Astrocyte of the cerebellum (primary cell): ENCODE measurements at regions not wholly inside any gene's neighbourhood (a gene's known extent, or its start where the extent isn't known, plus 50 kb on each side); places are given as distances from the start of the nearest gene placed in this dataset.

Experiments
- DNase-seq: peaks from one replicate; pipeline ENCODE4 v3.0.0-alpha.2; 2011; ENCODE audit warnings: low read depth
- H3K4me3 ChIP-seq: 2 replicates; pipeline ENCODE4 v1.5.1; 2011; ENCODE audit warnings: mild to moderate bottlenecking, low read depth, low read length, moderate library complexity
- in situ Hi-C: cut with HindIII; loops from 2 replicates; pipeline ENCODE4 v1.10.0; 2017; ENCODE audit warnings: low sequenced_read_pairs
- TF ChIP-seq, protein P1 (sequence below): IDR thresholded peaks from 2 replicates; pipeline ENCODE4 v1.5.1; 2012; ENCODE audit warnings: low read length, low read depth, moderate library complexity, mild to moderate bottlenecking; ENCODE audit errors: missing control alignments

DNA sequence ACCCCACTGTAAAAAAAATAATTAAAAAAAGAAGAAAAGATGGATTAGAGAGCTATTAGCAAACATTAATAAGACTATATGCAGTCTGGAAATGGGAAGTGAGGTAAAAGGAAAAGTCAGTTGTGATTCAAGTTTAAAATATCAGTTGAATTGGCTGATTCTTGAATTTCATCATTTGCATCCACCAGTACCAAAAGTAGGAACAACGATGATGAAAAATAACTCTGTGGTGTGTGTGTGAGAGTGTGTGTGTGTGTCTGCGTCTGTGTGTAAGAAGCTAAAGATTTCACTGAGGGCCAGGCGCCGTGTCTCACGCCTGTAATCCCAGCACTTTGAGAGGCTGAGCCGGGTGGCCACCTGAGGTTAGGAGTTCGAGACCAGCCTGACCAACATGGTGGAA is 56.0 kb upstream of the SLC4A7 start:
- in situ Hi-C loops: no loop called here
- H3K4me3 ChIP-seq: no peak overlapping the region
- DNase-seq: no peak
- TF ChIP-seq, protein P1, sequence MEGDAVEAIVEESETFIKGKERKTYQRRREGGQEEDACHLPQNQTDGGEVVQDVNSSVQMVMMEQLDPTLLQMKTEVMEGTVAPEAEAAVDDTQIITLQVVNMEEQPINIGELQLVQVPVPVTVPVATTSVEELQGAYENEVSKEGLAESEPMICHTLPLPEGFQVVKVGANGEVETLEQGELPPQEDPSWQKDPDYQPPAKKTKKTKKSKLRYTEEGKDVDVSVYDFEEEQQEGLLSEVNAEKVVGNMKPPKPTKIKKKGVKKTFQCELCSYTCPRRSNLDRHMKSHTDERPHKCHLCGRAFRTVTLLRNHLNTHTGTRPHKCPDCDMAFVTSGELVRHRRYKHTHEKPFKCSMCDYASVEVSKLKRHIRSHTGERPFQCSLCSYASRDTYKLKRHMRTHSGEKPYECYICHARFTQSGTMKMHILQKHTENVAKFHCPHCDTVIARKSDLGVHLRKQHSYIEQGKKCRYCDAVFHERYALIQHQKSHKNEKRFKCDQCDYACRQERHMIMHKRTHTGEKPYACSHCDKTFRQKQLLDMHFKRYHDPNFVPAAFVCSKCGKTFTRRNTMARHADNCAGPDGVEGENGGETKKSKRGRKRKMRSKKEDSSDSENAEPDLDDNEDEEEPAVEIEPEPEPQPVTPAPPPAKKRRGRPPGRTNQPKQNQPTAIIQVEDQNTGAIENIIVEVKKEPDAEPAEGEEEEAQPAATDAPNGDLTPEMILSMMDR: no peak

GRCh38 chr3:27536491-27536890 is 52.3 kb upstream of the SLC4A7 start:
- TF ChIP-seq, protein P1: no peak
- DNase-seq: no peak
- no peak overlapping the region for H3K4me3 ChIP-seq
- in situ Hi-C loops: loop anchor here (5.0 kb wide), 2 partner anchors 34 to 116 kb away; no protein-coding TSS in a partner anchor

DNA sequence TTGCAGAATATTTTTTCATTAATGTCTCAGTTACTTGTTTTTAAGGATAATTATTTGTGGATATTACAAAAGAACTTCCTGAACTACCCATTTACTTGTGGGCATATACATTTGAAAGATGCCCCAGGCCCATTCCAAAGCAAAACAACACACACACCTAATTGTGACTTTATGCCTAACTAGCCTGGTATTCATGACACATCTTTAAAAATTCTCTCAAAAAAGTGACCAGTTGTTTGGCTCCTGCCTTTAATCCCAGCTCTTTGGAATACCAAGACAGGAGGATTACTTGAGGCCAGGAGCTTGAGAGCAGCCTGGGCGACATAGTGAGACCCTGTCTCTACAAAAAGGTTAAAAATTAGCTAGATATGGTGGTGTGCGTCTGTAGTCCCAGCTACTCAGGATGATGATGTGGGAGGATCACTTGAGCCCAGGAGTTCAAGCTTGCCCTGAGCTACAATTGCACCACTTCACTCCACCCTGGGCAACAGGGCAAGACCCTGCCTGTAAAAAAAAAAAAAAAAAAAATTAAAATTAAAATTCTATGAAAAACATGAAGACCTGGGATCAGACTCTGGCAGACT is 51.7 kb upstream of the SLC4A7 start:
- no peak for DNase-seq
- no peak overlapping the region for H3K4me3 ChIP-seq
- in situ Hi-C loops: loop anchor here (5.0 kb wide), 2 partner anchors 34 to 116 kb away; no protein-coding TSS in a partner anchor
- TF ChIP-seq, protein P1: no peak

DNA sequence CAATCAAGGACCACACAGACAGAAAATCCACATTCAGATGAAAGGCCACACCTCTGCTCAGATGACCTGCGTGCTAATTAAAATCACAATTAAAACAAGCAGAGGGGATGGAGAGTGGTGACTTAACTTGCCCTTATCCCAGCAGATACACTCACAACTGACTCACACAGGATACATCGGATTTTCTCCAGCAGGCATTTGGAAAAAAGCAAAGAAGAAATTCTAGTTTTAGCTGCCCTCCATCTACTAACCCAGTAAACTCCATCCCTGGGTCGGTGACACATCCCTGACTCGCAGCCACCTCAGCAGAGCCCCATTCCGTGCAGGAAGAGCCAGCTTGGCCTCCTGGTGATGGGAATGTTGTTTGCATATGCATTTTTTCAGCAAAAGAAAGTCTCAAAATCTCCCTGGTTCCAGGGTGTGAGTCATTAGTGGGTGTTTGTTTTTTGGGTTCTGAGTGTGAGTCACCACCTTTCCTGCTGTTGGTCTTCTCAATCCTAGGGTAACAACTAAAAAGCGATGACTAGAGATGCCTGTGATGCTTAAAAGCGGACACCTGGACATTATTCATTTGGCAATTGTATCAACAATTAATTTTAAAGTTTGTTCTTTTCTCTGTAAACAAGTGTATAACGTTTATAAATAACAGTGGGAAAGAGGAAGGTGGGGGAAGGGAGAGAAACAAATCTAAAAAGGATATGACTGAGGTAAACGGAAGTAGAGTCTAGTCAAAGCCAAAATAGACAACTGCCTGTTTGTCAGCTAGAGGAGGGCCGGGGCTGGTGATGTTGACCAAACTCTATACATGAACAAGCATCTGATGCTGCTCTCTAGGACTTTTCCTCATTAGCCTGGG is 49.8 kb upstream of the SLC4A7 start:
- DNase-seq: peak; percentile 96
- no peak overlapping the region for H3K4me3 ChIP-seq
- TF ChIP-seq, protein P1: peak; percentile 63
- in situ Hi-C loops: no loop called here
